Keratinocyte (primary cell): ENCODE measurements at regions not wholly inside any gene's neighbourhood (a gene's known extent, or its start where the extent isn't known, plus 50 kb on each side); places are given as distances from the start of the nearest gene placed in this dataset.

Source experiments
- DNase-seq: peaks from one replicate; pipeline ENCODE4 v3.0.0-alpha.2; 2011; ENCODE audit warnings: low read depth, missing footprints, low spot score
- FAIRE-seq: peaks from 2 replicates; lab custom pipeline; 2011; peaks lifted over from hg19 to GRCh38; lab: Jason Lieb, UNC
- H2AFZ ChIP-seq: 2 replicates; pipeline ENCODE4 v1.6.0; 2012; ENCODE audit warnings: low read length, control low read depth, inconsistent platforms; ENCODE audit not compliant: control insufficient read depth
- H3K27ac ChIP-seq: 2 replicates; pipeline ENCODE4 v1.5.1; 2011; ENCODE audit warnings: low read length; ENCODE audit not compliant: control insufficient read depth, insufficient read depth
- H3K27me3 ChIP-seq: 3 replicates; pipeline ENCODE4 v1.6.0; 2011; ENCODE audit warnings: low read length; ENCODE audit not compliant: control insufficient read depth, insufficient read depth; ENCODE audit errors: extremely low read depth
- H3K36me3 ChIP-seq, 2 experiments: 2 replicates in 1 of 2; 3 replicates in 1 of 2; pipeline ENCODE4 v1.5.1; 2011; ENCODE audit warnings: low read length in 2 of 2, mild to moderate bottlenecking in 1 of 2; ENCODE audit not compliant: control insufficient read depth in 2 of 2, insufficient read depth in 2 of 2; ENCODE audit errors: extremely low read depth in 1 of 2
- H3K4me1 ChIP-seq: 3 replicates; pipeline ENCODE4 v1.5.1; 2011; ENCODE audit warnings: low read length; ENCODE audit not compliant: control insufficient read depth, insufficient read depth; ENCODE audit errors: extremely low read depth
- H3K4me2 ChIP-seq: 3 replicates; pipeline ENCODE4 v1.6.0; 2011; ENCODE audit warnings: low read depth, low read length; ENCODE audit not compliant: control insufficient read depth, insufficient read depth; ENCODE audit errors: extremely low read depth
- H3K4me3 ChIP-seq, 3 experiments: fragments of 200-600 bp in 1 of 3; sonication (generic) in 1 of 3; 2 replicates in 2 of 3; 3 replicates in 1 of 3; pipeline ENCODE4 v1.5.1; 2011 to 2016; ENCODE audit warnings: low read length in 3 of 3, mild to moderate bottlenecking in 3 of 3, control low read depth in 2 of 3, inconsistent platforms in 1 of 3, low read depth in 1 of 3, mixed read lengths in 1 of 3, mixed run types in 1 of 3, moderate library complexity in 1 of 3; ENCODE audit not compliant: control insufficient read depth in 2 of 3, insufficient read depth in 2 of 3; ENCODE audit errors: extremely low read depth in 1 of 3
- H3K79me2 ChIP-seq: 2 replicates; pipeline ENCODE4 v1.6.0; 2012; ENCODE audit warnings: low read length; ENCODE audit not compliant: control insufficient read depth, insufficient read depth
- H3K9ac ChIP-seq: 3 replicates; pipeline ENCODE4 v1.6.0; 2011; ENCODE audit warnings: low read length; ENCODE audit not compliant: control insufficient read depth, insufficient read depth; ENCODE audit errors: extremely low read depth
- H3K9me1 ChIP-seq: 3 replicates; pipeline ENCODE4 v1.6.0; 2011; ENCODE audit warnings: low read length; ENCODE audit not compliant: control insufficient read depth, insufficient read depth; ENCODE audit errors: extremely low read depth
- H3K9me3 ChIP-seq: 2 replicates; pipeline ENCODE4 v1.5.1; 2012; ENCODE audit warnings: low read depth, low read length; ENCODE audit not compliant: control insufficient read depth
- H4K20me1 ChIP-seq: 3 replicates; pipeline ENCODE4 v1.6.0; 2011; ENCODE audit warnings: low read length; ENCODE audit not compliant: control insufficient read depth, insufficient read depth; ENCODE audit errors: extremely low read depth
- EZH2 ChIP-seq: IDR thresholded peaks from one replicate; pipeline ENCODE4 v1.6.1; 2012; ENCODE audit warnings: inconsistent platforms, mild to moderate bottlenecking, low read length, moderate library complexity
- dilution Hi-C: fragments of 300-500 bp; cut with MboI; formaldehyde crosslinking; loops from one replicate; pipeline ENCODE4 v1.7.0; 2020; ENCODE audit warnings: low sequenced_read_pairs; ENCODE audit not compliant: extremely low pct_ligation_motif_present
- TF ChIP-seq, protein P1 (sequence below), 3 experiments: IDR thresholded peaks in 1 of 3; conservative IDR thresholded peaks in 1 of 3; optimal IDR thresholded peaks in 1 of 3; 2 replicates in 2 of 3; 3 replicates in 1 of 3; pipeline versions ENCODE3 to v1.5.1; 2011; ENCODE audit warnings: low read length in 3 of 3, mild to moderate bottlenecking in 3 of 3, moderate library complexity in 2 of 3, control low read depth in 1 of 3, inconsistent platforms in 1 of 3; ENCODE audit not compliant: insufficient read depth in 2 of 3; ENCODE audit errors: extremely low read depth in 1 of 3

DNA sequence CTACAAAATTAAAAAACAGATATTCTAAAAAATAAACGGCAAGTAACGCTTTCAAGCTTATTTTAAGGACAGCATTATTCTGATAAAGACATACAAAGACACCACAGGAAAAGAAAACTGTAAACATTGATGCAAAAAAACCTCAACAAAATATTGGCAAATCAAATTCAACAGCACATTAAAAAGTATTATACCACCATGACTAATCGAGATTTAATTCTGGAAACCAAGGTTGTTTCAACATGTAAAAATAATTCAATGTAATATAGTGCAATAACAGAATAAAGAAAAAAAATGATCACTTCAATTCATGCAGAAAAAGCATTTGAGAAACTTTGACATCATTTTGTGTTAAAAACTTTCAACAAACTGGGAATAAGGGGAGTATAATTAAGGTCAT is 1323.2 kb downstream of the FSCB start:
- Histone ChIP-seq H3K9ac (no peak overlapping the region), H3K9me1 (no peaks in the 10 kb centered on the region), H3K4me3 (no peak overlapping the region), H4K20me1 (no peaks in the 10 kb centered on the region), H3K9me3 (no peaks in the 10 kb centered on the region), H2AFZ (no peak overlapping the region), H3K27ac (no peak overlapping the region), H3K27me3 (no peaks in the 10 kb centered on the region), H3K4me1 (no peaks in the 10 kb centered on the region), H3K79me2 (no peaks in the 10 kb centered on the region), H3K4me2 (no peak overlapping the region), H3K36me3 (no peaks in the 10 kb centered on the region)
- no peak for TF ChIP-seq EZH2
- TF ChIP-seq, protein P1, sequence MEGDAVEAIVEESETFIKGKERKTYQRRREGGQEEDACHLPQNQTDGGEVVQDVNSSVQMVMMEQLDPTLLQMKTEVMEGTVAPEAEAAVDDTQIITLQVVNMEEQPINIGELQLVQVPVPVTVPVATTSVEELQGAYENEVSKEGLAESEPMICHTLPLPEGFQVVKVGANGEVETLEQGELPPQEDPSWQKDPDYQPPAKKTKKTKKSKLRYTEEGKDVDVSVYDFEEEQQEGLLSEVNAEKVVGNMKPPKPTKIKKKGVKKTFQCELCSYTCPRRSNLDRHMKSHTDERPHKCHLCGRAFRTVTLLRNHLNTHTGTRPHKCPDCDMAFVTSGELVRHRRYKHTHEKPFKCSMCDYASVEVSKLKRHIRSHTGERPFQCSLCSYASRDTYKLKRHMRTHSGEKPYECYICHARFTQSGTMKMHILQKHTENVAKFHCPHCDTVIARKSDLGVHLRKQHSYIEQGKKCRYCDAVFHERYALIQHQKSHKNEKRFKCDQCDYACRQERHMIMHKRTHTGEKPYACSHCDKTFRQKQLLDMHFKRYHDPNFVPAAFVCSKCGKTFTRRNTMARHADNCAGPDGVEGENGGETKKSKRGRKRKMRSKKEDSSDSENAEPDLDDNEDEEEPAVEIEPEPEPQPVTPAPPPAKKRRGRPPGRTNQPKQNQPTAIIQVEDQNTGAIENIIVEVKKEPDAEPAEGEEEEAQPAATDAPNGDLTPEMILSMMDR (optimal IDR thresholded peaks at IDR 0.05 in 1 of 3, IDR thresholded peaks at IDR 0.05 in 1 of 3, conservative IDR thresholded peaks at IDR 0.05 in 1 of 3; ENCODE audit: extremely low read depth in 1 of 3, insufficient read depth in 2 of 3, low read length in 3 of 3): no peak
- dilution Hi-C loops: no loop called here
- FAIRE-seq (no peak), DNase-seq (no peak)

DNA sequence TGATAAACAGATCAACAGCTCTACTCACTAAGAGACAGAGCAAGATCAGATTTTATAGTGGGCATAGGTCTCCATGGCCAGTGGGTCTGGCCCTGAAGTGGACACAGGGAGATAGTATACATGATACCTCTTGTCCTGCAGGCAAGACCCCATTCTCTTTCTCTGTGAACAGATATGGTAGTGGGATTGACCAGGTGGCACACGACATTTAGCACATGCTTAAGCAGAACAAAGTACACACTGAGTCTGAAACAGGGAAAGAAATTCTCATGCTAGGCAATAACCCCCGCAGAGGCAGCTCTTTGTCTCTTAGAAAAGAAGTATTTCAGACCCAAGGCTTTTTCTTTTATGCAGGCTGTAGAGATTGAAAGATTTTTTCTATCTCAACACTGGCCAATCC is 1331.2 kb downstream of the FSCB start:
- H4K20me1 ChIP-seq: no peaks in the 10 kb centered on the region
- FAIRE-seq (no peak), DNase-seq (no peak)
- H3K27me3 ChIP-seq: no peaks in the 10 kb centered on the region
- H3K79me2 ChIP-seq: no peaks in the 10 kb centered on the region
- H3K9me1 ChIP-seq: no peaks in the 10 kb centered on the region
- no peak overlapping the region for H3K4me3 ChIP-seq
- H3K36me3 ChIP-seq: no peaks in the 10 kb centered on the region
- peaks cover 3% of the 10 kb centered on the region for H3K9me3 ChIP-seq
- H3K4me1 ChIP-seq: no peaks in the 10 kb centered on the region
- TF ChIP-seq, protein P1 (optimal IDR thresholded peaks at IDR 0.05 in 1 of 3, IDR thresholded peaks at IDR 0.05 in 1 of 3, conservative IDR thresholded peaks at IDR 0.05 in 1 of 3; ENCODE audit: extremely low read depth in 1 of 3, insufficient read depth in 2 of 3, low read length in 3 of 3): no peak
- TF ChIP-seq EZH2: no peak
- no peak overlapping the region for H3K9ac ChIP-seq
- no peak overlapping the region for H3K4me2 ChIP-seq
- no peak overlapping the region for H3K27ac ChIP-seq
- no peak overlapping the region for H2AFZ ChIP-seq
- dilution Hi-C loops: no loop called here
